GM12878 (cell line): ENCODE measurements at regions not wholly inside any gene's neighbourhood (a gene's known extent, or its start where the extent isn't known, plus 50 kb on each side); places are given as distances from the start of the nearest gene placed in this dataset.

ENCODE experiments used
- ATAC-seq: fragments of 200-7000 bp; cut with Tn5 transposase; 3 replicates; pipeline ENCODE4 v1.9.1; 2020; ENCODE audit warnings: mild to moderate bottlenecking, moderate library complexity
- BruUV-seq: library from RNA; stranded (reverse); fragments of 400-500 nt; replicated peaks from 2 replicates; lab custom pipeline; 2021; lab: Mats Ljungman, UMichigan
- CTCF ChIA-PET: fragments of 300-600 bp; sonication (Branson Sonifier 250); formaldehyde crosslinking; extraction: SDS; loops from one replicate; lab custom pipeline; 2021; ENCODE audit warnings: inconsistent platforms; lab: Yijun Ruan, JAX
- POLR2A ChIA-PET: fragments of 350-600 bp; formaldehyde crosslinking; extraction: SDS; loops from one replicate; lab custom pipeline; 2021; ENCODE audit warnings: inconsistent platforms; lab: Charles Lee
- RAD21 ChIA-PET: fragments of 300-600 bp; sonication (Branson Sonifier 250); formaldehyde crosslinking; loops from one replicate; lab custom pipeline; 2023; ENCODE audit warnings: antibody characterized with exemption; ENCODE audit not compliant: unreplicated experiment; lab: Charles Lee
- SMC1A ChIA-PET: fragments of 300-600 bp; sonication (Branson Sonifier 250); formaldehyde crosslinking; loops from one replicate; lab custom pipeline; 2023; ENCODE audit not compliant: unreplicated experiment, uncharacterized antibody; lab: Charles Lee
- DNase-seq: peaks from one replicate; pipeline ENCODE4 v3.0.0-alpha.2; 2011; ENCODE audit warnings: low read depth, low spot score
- FAIRE-seq: peaks from 3 replicates; lab custom pipeline; 2011; peaks lifted over from hg19 to GRCh38; lab: Jason Lieb, UNC
- H2AFZ ChIP-seq: 2 replicates; pipeline ENCODE4 v1.6.0; 2011; ENCODE audit warnings: low read depth, low read length, control low read depth; ENCODE audit not compliant: control insufficient read depth
- H3K27ac ChIP-seq: 2 replicates; pipeline ENCODE4 v1.5.1; 2011; ENCODE audit warnings: control low read depth; ENCODE audit not compliant: control insufficient read depth, insufficient read depth
- H3K27me3 ChIP-seq, 2 experiments: replicated peaks in 1 of 2; 2 replicates each; pipeline versions ENCODE4 v1.6.0 to v1.6.1; 2011; ENCODE audit warnings: low read length in 1 of 2; ENCODE audit not compliant: control insufficient read depth in 2 of 2, insufficient read depth in 2 of 2
- H3K36me3 ChIP-seq, 2 experiments: 2 replicates each; pipeline ENCODE4 v1.5.1; 2011; ENCODE audit warnings: low read length in 1 of 2; ENCODE audit not compliant: control insufficient read depth in 2 of 2, insufficient read depth in 2 of 2
- H3K4me1 ChIP-seq: 2 replicates; pipeline ENCODE4 v1.6.1; 2011; ENCODE audit warnings: mild to moderate bottlenecking, low read length, moderate library complexity, mixed read lengths; ENCODE audit not compliant: control insufficient read depth, insufficient read depth
- H3K4me2 ChIP-seq: 2 replicates; pipeline ENCODE4 v1.6.0; 2011; ENCODE audit warnings: control low read depth; ENCODE audit not compliant: control insufficient read depth, insufficient read depth
- H3K4me3 ChIP-seq: fragments of 200-600 bp; sonication (generic); 2 replicates; pipeline ENCODE4 v1.5.1; 2016
- H3K79me2 ChIP-seq: 2 replicates; pipeline ENCODE4 v1.6.0; 2011; ENCODE audit warnings: low read length; ENCODE audit not compliant: control insufficient read depth, insufficient read depth
- H3K9ac ChIP-seq: 2 replicates; pipeline ENCODE4 v1.8.0; 2011; ENCODE audit warnings: low read length, control low read depth, mixed read lengths; ENCODE audit not compliant: control insufficient read depth, insufficient read depth
- H3K9me3 ChIP-seq: replicated peaks from 3 replicates; pipeline ENCODE4 v1.5.1; 2011; ENCODE audit warnings: mild to moderate bottlenecking, low read length; ENCODE audit not compliant: control insufficient read depth, insufficient read depth
- H4K20me1 ChIP-seq: 2 replicates; pipeline ENCODE4 v1.6.0; 2011; ENCODE audit not compliant: control insufficient read depth, insufficient read depth
- CEBPB ChIP-seq, 2 experiments: fragments of 150-350 bp in 1 of 2; IDR thresholded peaks; 2 replicates each; pipeline ENCODE4 v1.6.1; 2012 to 2014; ENCODE audit warnings: low read depth in 2 of 2, low read length in 2 of 2, borderline replicate concordance in 1 of 2, inconsistent platforms in 1 of 2
- FOS ChIP-seq: IDR thresholded peaks from 3 replicates; pipeline ENCODE4 v1.6.1; 2011; ENCODE audit warnings: borderline replicate concordance; ENCODE audit not compliant: insufficient read length; ENCODE audit errors: extremely low read depth
- FOXK2 ChIP-seq: fragments of 450-650 bp; IDR thresholded peaks from 2 replicates; pipeline ENCODE4 v1.6.1; 2017; ENCODE audit warnings: mild to moderate bottlenecking, moderate library complexity
- GATAD2B ChIP-seq: fragments of 450-650 bp; conservative IDR thresholded peaks from 2 replicates; pipeline ENCODE4 v1.6.1; 2017; ENCODE audit warnings: low read depth, mild to moderate bottlenecking, moderate library complexity
- PAX5 ChIP-seq: IDR thresholded peaks from 2 replicates; pipeline ENCODE4 v1.6.1; 2011; ENCODE audit warnings: low read depth, low read length, borderline replicate concordance
- PAX8 ChIP-seq: fragments of 450-650 bp; IDR thresholded peaks from 2 replicates; pipeline ENCODE4 v1.6.1; 2017; ENCODE audit warnings: mild to moderate bottlenecking, moderate library complexity
- RBBP5 ChIP-seq: fragments of 200-600 bp; sonication (generic); conservative IDR thresholded peaks from 2 replicates; pipeline ENCODE4 v1.6.1; 2016
- SIN3A ChIP-seq: IDR thresholded peaks from 2 replicates; pipeline ENCODE4 v1.6.1; 2012; ENCODE audit warnings: low read depth, low read length, improper control_type of control experiment
- TBL1XR1 ChIP-seq: IDR thresholded peaks from 2 replicates; pipeline ENCODE4 v1.6.1; 2012; ENCODE audit warnings: low read depth, low read length, improper control_type of control experiment
- ZNF687 ChIP-seq: fragments of 450-650 bp; IDR thresholded peaks from 2 replicates; pipeline ENCODE4 v1.6.1; 2017; ENCODE audit warnings: mild to moderate bottlenecking, moderate library complexity
- WGBS: methylation state at CpG from one replicate; pipeline ENCODE4 v1.1.6; 2016; ENCODE audit warnings: low lambda C conversion rate; ENCODE audit not compliant: insufficient replicate concordance, insufficient coverage; ENCODE audit errors: missing lambda C conversion rate; 5-methylcytosine and 5-hydroxymethylcytosine counted together
- in situ Hi-C: fragments of 300-500 bp; cut with MboI; formaldehyde crosslinking; loops from 9 replicates; pipeline ENCODE4 v1.14.3; 2018; ENCODE audit warnings: mixed read lengths
- intact Hi-C: fragments of 100-400 bp; cut with micrococcal nuclease; formaldehyde crosslinking; loops from one replicate; pipeline ENCODE4 v1.14.2; 2022; ENCODE audit not compliant: unreplicated experiment

- SMC1A ChIA-PET: no interaction called here
- Histone ChIP-seq H3K4me1 (no peaks in the 10 kb centered on the region), H3K36me3 (no peaks in the 10 kb centered on the region), H3K27me3 (no peaks in the 10 kb centered on the region), H3K79me2 (no peaks in the 10 kb centered on the region), H3K27ac (no peak overlapping the region), H3K4me3 (no peak overlapping the region), H2AFZ (no peak overlapping the region), H3K4me2 (no peak overlapping the region), H4K20me1 (no peaks in the 10 kb centered on the region), H3K9me3 (no peaks in the 10 kb centered on the region), H3K9ac (no peak overlapping the region)
- in situ Hi-C loops (no loop called here), intact Hi-C loops (no loop called here)
- RAD21 ChIA-PET: no interaction called here
- FAIRE-seq (no peak), DNase-seq (no peak), ATAC-seq (no peak)
- no TSS peak for BruUV-seq
- CTCF ChIA-PET: no interaction called here
- TF ChIP-seq PAX8 (no peak), TBL1XR1 (no peak), SIN3A (no peak), FOS (no peak), FOXK2 (no peak), RBBP5 (no peak), GATAD2B (no peak), CEBPB (IDR thresholded peaks at IDR 0.05; ENCODE audit: borderline replicate concordance in 1 of 2, low read depth in 2 of 2, low read length in 2 of 2) (no peak), PAX5 (no peak), ZNF687 (no peak)
- 4% methylated on average over 5 of the region's 5 CpGs for WGBS
- POLR2A ChIA-PET: no interaction called here
These were observed 499.6 kb upstream of the ADARB2 start for GRCh38 chr10:2236876-2237275.
